ENCODE measurements at regions not wholly inside any gene's neighbourhood (a gene's known extent, or its start where the extent isn't known, plus 50 kb on each side); places are given as distances from the start of the nearest gene placed in this dataset.

DNA sequence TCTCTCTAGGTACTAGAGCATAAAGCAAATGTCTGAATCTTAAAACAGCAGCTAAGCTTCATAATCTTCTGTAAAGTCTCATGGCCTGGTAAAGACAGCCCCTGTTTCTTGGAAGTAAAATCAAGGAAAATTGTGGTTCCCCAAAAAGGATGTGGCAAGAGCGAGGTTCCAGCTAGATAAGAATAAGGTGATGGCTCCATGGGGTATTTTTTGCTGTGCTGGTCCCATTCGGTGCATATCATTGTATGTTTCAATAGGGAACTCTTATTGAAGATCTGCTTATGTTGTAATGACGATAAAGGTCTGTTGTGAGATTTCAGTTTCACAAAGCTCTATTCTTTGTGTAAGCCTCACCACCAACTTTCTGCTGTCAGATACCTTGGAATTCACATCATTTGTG, 316.9 kb upstream of the NOCT start:
- Histone ChIP-seq H3K27me3 (replicated peaks in 1 of 7) (no peaks in the 10 kb centered on the region), H3K4me1 (no peaks in the 10 kb centered on the region), H3K4me3 (no peak overlapping the region), H3K27ac (no peak overlapping the region), H3K36me3 (no peaks in the 10 kb centered on the region), H3K9me3 (no peaks in the 10 kb centered on the region)
- intact Hi-C loops (cut with DNase I; ENCODE audit: low total_unique reads): no loop called here
- WGBS, 5 donors: 38 to 63% (median 46%) methylated on average over 3 of the region's 3 CpGs
- TF ChIP-seq POLR2A (IDR thresholded peaks at IDR 0.05): no peak
- TF ChIP-seq POLR2AphosphoS5 (IDR thresholded peaks at IDR 0.05): no peak
- TF ChIP-seq, protein P1, sequence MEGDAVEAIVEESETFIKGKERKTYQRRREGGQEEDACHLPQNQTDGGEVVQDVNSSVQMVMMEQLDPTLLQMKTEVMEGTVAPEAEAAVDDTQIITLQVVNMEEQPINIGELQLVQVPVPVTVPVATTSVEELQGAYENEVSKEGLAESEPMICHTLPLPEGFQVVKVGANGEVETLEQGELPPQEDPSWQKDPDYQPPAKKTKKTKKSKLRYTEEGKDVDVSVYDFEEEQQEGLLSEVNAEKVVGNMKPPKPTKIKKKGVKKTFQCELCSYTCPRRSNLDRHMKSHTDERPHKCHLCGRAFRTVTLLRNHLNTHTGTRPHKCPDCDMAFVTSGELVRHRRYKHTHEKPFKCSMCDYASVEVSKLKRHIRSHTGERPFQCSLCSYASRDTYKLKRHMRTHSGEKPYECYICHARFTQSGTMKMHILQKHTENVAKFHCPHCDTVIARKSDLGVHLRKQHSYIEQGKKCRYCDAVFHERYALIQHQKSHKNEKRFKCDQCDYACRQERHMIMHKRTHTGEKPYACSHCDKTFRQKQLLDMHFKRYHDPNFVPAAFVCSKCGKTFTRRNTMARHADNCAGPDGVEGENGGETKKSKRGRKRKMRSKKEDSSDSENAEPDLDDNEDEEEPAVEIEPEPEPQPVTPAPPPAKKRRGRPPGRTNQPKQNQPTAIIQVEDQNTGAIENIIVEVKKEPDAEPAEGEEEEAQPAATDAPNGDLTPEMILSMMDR (IDR thresholded peaks at IDR 0.05 in 8 of 11, conservative IDR thresholded peaks at IDR 0.05 in 3 of 11): no peak
- no peak for DNase-seq

DNA sequence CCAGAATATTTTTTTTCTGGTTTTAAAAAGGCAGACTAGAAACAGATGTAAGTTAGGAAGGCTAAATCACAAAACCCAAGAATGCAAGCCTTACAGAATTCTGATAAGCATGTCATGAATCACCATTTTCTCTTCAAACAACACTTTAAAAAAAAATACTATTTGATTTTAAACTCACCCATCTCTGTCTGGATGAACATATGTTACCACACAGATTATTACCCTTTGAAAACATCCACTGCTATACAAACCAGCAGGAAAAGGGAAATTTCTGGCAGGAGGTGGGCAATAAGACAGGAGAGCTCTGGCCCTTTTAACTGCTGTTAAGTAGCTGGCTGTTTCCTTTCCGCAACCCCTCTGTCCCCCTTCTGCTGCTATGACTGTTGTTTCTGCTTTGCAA, 317.7 kb upstream of the NOCT start:
- WGBS, 5 donors: 88 to 100% (median 93%) methylated on average over 1 of the region's 1 CpG
- TF ChIP-seq POLR2A (IDR thresholded peaks at IDR 0.05) (no peak), POLR2AphosphoS5 (IDR thresholded peaks at IDR 0.05) (no peak)
- TF ChIP-seq, protein P1 (IDR thresholded peaks at IDR 0.05 in 8 of 11, conservative IDR thresholded peaks at IDR 0.05 in 3 of 11): no peak
- no peaks in the 10 kb centered on the region for H3K27me3 ChIP-seq (replicated peaks in 1 of 7)
- no peaks in the 10 kb centered on the region for H3K4me1 ChIP-seq
- no peak overlapping the region for H3K4me3 ChIP-seq
- H3K9me3 ChIP-seq: no peaks in the 10 kb centered on the region
- intact Hi-C loops (cut with DNase I; ENCODE audit: low total_unique reads): no loop called here
- DNase-seq: no peak
- no peaks in the 10 kb centered on the region for H3K36me3 ChIP-seq
- no peak overlapping the region for H3K27ac ChIP-seq

DNA sequence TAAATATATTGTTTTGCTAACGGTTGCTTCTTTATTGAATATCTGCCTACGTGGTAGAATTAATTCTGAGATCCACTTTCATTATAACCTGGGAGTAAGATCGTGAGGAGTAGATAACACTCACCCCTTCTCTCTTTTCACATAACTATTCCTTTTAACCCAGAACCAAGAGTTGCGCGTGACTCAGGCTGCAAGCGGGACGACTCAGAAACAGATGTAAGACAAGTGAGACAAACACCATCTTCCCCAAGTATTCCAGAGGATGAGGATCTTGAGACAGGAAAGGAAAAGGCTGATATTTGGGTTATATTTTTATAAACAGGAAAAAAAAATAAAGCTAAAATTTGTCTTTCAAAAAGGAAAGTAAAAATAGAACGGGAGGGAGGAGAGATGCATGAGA, 318.8 kb upstream of the NOCT start:
- H3K9me3 ChIP-seq: no peaks in the 10 kb centered on the region
- H3K4me1 ChIP-seq: no peaks in the 10 kb centered on the region
- no peak overlapping the region for H3K27ac ChIP-seq
- TF ChIP-seq POLR2A (IDR thresholded peaks at IDR 0.05) (no peak), POLR2AphosphoS5 (IDR thresholded peaks at IDR 0.05) (no peak)
- TF ChIP-seq, protein P1 (IDR thresholded peaks at IDR 0.05 in 8 of 11, conservative IDR thresholded peaks at IDR 0.05 in 3 of 11): no peak
- DNase-seq: no peak
- WGBS, 5 donors: 65 to 84% (median 76%) methylated on average over 8 of the region's 8 CpGs
- H3K27me3 ChIP-seq (replicated peaks in 1 of 7): no peaks in the 10 kb centered on the region
- intact Hi-C loops (cut with DNase I; ENCODE audit: low total_unique reads): no loop called here
- no peak overlapping the region for H3K4me3 ChIP-seq
- H3K36me3 ChIP-seq: no peaks in the 10 kb centered on the region

DNA sequence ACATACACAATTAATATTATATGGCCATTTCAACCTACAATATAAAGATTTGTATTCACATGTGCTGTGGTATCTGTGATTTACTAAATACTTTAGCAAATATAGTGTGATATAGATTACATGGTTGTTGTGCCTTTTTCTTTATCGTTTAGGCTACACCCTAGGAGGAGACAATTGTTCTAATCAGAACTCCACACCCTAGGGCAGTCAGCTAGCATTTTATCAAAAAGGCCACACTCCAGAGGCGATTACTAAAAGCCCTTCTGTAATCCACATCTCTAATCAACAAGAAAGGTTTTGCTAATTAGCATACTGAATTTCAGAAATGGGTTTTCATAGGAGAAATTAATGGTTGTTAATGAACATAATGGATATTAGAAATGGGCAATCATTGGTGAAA, 319.5 kb upstream of the NOCT start:
- Histone ChIP-seq H3K4me3 (no peak overlapping the region), H3K9me3 (no peaks in the 10 kb centered on the region), H3K27ac (no peak overlapping the region), H3K4me1 (no peaks in the 10 kb centered on the region), H3K36me3 (no peaks in the 10 kb centered on the region), H3K27me3 (replicated peaks in 1 of 7) (no peaks in the 10 kb centered on the region)
- TF ChIP-seq, protein P1 (IDR thresholded peaks at IDR 0.05 in 8 of 11, conservative IDR thresholded peaks at IDR 0.05 in 3 of 11): no peak
- no peak for TF ChIP-seq POLR2A (IDR thresholded peaks at IDR 0.05)
- no peak for TF ChIP-seq POLR2AphosphoS5 (IDR thresholded peaks at IDR 0.05)
- DNase-seq: no peak
- intact Hi-C loops (cut with DNase I; ENCODE audit: low total_unique reads): no loop called here
- 72 to 93% (median 83%) methylated on average over 2 of the region's 2 CpGs for WGBS, 5 donors
